Keratinocyte (primary cell): ENCODE measurements at regions not wholly inside any gene's neighbourhood (a gene's known extent, or its start where the extent isn't known, plus 50 kb on each side); places are given as distances from the start of the nearest gene placed in this dataset.

Experiments
- DNase-seq: peaks from one replicate; pipeline ENCODE4 v3.0.0-alpha.2; 2011; ENCODE audit warnings: low read depth, missing footprints, low spot score
- FAIRE-seq: peaks from 2 replicates; lab custom pipeline; 2011; peaks lifted over from hg19 to GRCh38; lab: Jason Lieb, UNC
- H2AFZ ChIP-seq: 2 replicates; pipeline ENCODE4 v1.6.0; 2012; ENCODE audit warnings: low read length, control low read depth, inconsistent platforms; ENCODE audit not compliant: control insufficient read depth
- H3K27ac ChIP-seq: 2 replicates; pipeline ENCODE4 v1.5.1; 2011; ENCODE audit warnings: low read length; ENCODE audit not compliant: control insufficient read depth, insufficient read depth
- H3K27me3 ChIP-seq: 3 replicates; pipeline ENCODE4 v1.6.0; 2011; ENCODE audit warnings: low read length; ENCODE audit not compliant: control insufficient read depth, insufficient read depth; ENCODE audit errors: extremely low read depth
- H3K36me3 ChIP-seq, 2 experiments: 2 replicates in 1 of 2; 3 replicates in 1 of 2; pipeline ENCODE4 v1.5.1; 2011; ENCODE audit warnings: low read length in 2 of 2, mild to moderate bottlenecking in 1 of 2; ENCODE audit not compliant: control insufficient read depth in 2 of 2, insufficient read depth in 2 of 2; ENCODE audit errors: extremely low read depth in 1 of 2
- H3K4me1 ChIP-seq: 3 replicates; pipeline ENCODE4 v1.5.1; 2011; ENCODE audit warnings: low read length; ENCODE audit not compliant: control insufficient read depth, insufficient read depth; ENCODE audit errors: extremely low read depth
- H3K4me2 ChIP-seq: 3 replicates; pipeline ENCODE4 v1.6.0; 2011; ENCODE audit warnings: low read depth, low read length; ENCODE audit not compliant: control insufficient read depth, insufficient read depth; ENCODE audit errors: extremely low read depth
- H3K4me3 ChIP-seq, 3 experiments: fragments of 200-600 bp in 1 of 3; sonication (generic) in 1 of 3; 2 replicates in 2 of 3; 3 replicates in 1 of 3; pipeline ENCODE4 v1.5.1; 2011 to 2016; ENCODE audit warnings: low read length in 3 of 3, mild to moderate bottlenecking in 3 of 3, control low read depth in 2 of 3, inconsistent platforms in 1 of 3, low read depth in 1 of 3, mixed read lengths in 1 of 3, mixed run types in 1 of 3, moderate library complexity in 1 of 3; ENCODE audit not compliant: control insufficient read depth in 2 of 3, insufficient read depth in 2 of 3; ENCODE audit errors: extremely low read depth in 1 of 3
- H3K79me2 ChIP-seq: 2 replicates; pipeline ENCODE4 v1.6.0; 2012; ENCODE audit warnings: low read length; ENCODE audit not compliant: control insufficient read depth, insufficient read depth
- H3K9ac ChIP-seq: 3 replicates; pipeline ENCODE4 v1.6.0; 2011; ENCODE audit warnings: low read length; ENCODE audit not compliant: control insufficient read depth, insufficient read depth; ENCODE audit errors: extremely low read depth
- H3K9me1 ChIP-seq: 3 replicates; pipeline ENCODE4 v1.6.0; 2011; ENCODE audit warnings: low read length; ENCODE audit not compliant: control insufficient read depth, insufficient read depth; ENCODE audit errors: extremely low read depth
- H3K9me3 ChIP-seq: 2 replicates; pipeline ENCODE4 v1.5.1; 2012; ENCODE audit warnings: low read depth, low read length; ENCODE audit not compliant: control insufficient read depth
- H4K20me1 ChIP-seq: 3 replicates; pipeline ENCODE4 v1.6.0; 2011; ENCODE audit warnings: low read length; ENCODE audit not compliant: control insufficient read depth, insufficient read depth; ENCODE audit errors: extremely low read depth
- EZH2 ChIP-seq: IDR thresholded peaks from one replicate; pipeline ENCODE4 v1.6.1; 2012; ENCODE audit warnings: inconsistent platforms, mild to moderate bottlenecking, low read length, moderate library complexity
- dilution Hi-C: fragments of 300-500 bp; cut with MboI; formaldehyde crosslinking; loops from one replicate; pipeline ENCODE4 v1.7.0; 2020; ENCODE audit warnings: low sequenced_read_pairs; ENCODE audit not compliant: extremely low pct_ligation_motif_present
- TF ChIP-seq, protein P1 (sequence below), 3 experiments: IDR thresholded peaks in 1 of 3; conservative IDR thresholded peaks in 1 of 3; optimal IDR thresholded peaks in 1 of 3; 2 replicates in 2 of 3; 3 replicates in 1 of 3; pipeline versions ENCODE3 to v1.5.1; 2011; ENCODE audit warnings: low read length in 3 of 3, mild to moderate bottlenecking in 3 of 3, moderate library complexity in 2 of 3, control low read depth in 1 of 3, inconsistent platforms in 1 of 3; ENCODE audit not compliant: insufficient read depth in 2 of 3; ENCODE audit errors: extremely low read depth in 1 of 3

DNA sequence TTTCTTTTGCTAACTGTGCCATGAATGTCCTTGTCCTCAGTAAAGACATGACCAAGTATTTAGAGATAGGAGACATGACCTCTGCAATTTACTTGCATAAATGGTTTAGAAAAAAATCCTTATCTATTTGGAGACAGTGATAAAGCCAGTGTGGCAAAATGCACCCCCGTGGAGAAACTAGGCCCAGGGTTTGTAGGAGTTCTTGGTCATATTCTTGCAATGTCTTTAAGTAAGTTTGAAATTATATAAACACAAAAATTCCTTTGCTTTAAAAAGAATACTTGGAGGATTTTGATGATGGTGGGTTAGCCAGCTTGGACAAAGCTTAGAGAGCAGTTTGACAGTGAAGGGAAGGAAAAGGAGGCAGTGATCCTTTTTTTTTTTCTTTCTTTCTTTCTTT, 101.9 kb upstream of the SLC45A1 start:
- no peaks in the 10 kb centered on the region for H3K9me1 ChIP-seq
- no peak overlapping the region for H2AFZ ChIP-seq
- FAIRE-seq, result no peak
- peaks cover 33% of the 10 kb centered on the region for H3K4me1 ChIP-seq
- H4K20me1 ChIP-seq, result no peaks in the 10 kb centered on the region
- no peaks in the 10 kb centered on the region for H3K9me3 ChIP-seq
- H3K36me3 ChIP-seq, result no peaks in the 10 kb centered on the region
- H3K9ac ChIP-seq, result no peak overlapping the region
- no peak overlapping the region for H3K4me3 ChIP-seq
- H3K4me2 ChIP-seq, result no peak overlapping the region
- no peaks in the 10 kb centered on the region for H3K27me3 ChIP-seq
- DNase-seq, result no peak
- TF ChIP-seq EZH2, result no peak
- TF ChIP-seq, protein P1, sequence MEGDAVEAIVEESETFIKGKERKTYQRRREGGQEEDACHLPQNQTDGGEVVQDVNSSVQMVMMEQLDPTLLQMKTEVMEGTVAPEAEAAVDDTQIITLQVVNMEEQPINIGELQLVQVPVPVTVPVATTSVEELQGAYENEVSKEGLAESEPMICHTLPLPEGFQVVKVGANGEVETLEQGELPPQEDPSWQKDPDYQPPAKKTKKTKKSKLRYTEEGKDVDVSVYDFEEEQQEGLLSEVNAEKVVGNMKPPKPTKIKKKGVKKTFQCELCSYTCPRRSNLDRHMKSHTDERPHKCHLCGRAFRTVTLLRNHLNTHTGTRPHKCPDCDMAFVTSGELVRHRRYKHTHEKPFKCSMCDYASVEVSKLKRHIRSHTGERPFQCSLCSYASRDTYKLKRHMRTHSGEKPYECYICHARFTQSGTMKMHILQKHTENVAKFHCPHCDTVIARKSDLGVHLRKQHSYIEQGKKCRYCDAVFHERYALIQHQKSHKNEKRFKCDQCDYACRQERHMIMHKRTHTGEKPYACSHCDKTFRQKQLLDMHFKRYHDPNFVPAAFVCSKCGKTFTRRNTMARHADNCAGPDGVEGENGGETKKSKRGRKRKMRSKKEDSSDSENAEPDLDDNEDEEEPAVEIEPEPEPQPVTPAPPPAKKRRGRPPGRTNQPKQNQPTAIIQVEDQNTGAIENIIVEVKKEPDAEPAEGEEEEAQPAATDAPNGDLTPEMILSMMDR (optimal IDR thresholded peaks at IDR 0.05 in 1 of 3, IDR thresholded peaks at IDR 0.05 in 1 of 3, conservative IDR thresholded peaks at IDR 0.05 in 1 of 3; ENCODE audit: extremely low read depth in 1 of 3, insufficient read depth in 2 of 3, low read length in 3 of 3), result no peak
- dilution Hi-C loops, result no loop called here
- no peaks in the 10 kb centered on the region for H3K79me2 ChIP-seq
- no peak overlapping the region for H3K27ac ChIP-seq

DNA sequence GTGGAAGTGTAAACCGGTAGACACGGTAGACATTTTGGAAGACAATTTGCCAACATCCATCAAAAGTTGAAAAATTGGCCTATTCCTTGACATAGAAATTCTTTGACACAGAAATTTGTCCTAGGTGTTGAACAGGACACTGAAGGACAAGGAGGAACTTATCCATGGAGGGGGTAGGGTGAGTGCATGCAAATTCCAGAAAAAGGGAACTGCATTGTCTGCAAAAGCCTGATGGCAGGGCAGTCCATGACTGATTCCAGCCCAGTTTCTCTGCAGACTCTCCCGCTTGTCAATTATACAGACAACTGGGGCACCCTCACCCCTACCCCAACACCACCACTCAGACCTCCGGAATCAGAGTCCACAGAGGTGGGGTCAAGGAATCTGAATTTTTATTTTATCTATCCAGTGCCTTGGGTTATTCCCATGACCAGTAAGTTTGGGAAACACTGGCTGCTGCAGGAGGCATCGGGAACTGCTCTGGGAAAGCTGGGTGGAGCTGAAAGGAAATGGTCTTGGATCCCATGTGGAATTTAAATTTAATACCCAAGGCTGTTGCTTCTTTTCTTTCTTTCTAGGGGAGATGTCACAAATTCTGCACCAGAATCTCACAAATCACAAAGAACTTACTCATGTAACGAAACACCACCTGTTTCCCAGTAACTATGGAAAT, 103.3 kb upstream of the SLC45A1 start:
- no peak overlapping the region for H2AFZ ChIP-seq
- H3K27me3 ChIP-seq, result no peaks in the 10 kb centered on the region
- no peak overlapping the region for H3K4me2 ChIP-seq
- no peaks in the 10 kb centered on the region for H3K9me1 ChIP-seq
- FAIRE-seq (no peak), DNase-seq (no peak)
- no peaks in the 10 kb centered on the region for H4K20me1 ChIP-seq
- H3K4me1 ChIP-seq, result peaks cover 33% of the 10 kb centered on the region
- no peaks in the 10 kb centered on the region for H3K36me3 ChIP-seq
- no peak overlapping the region for H3K4me3 ChIP-seq
- H3K79me2 ChIP-seq, result no peaks in the 10 kb centered on the region
- H3K9ac ChIP-seq, result no peak overlapping the region
- TF ChIP-seq, protein P1 (optimal IDR thresholded peaks at IDR 0.05 in 1 of 3, IDR thresholded peaks at IDR 0.05 in 1 of 3, conservative IDR thresholded peaks at IDR 0.05 in 1 of 3; ENCODE audit: extremely low read depth in 1 of 3, insufficient read depth in 2 of 3, low read length in 3 of 3), result no peak
- TF ChIP-seq EZH2, result no peak
- H3K27ac ChIP-seq, result no peak overlapping the region
- no peaks in the 10 kb centered on the region for H3K9me3 ChIP-seq
- dilution Hi-C loops, result no loop called here
